Astrocyte of the cerebellum (primary cell): ENCODE measurements at regions not wholly inside any gene's neighbourhood (a gene's known extent, or its start where the extent isn't known, plus 50 kb on each side); places are given as distances from the start of the nearest gene placed in this dataset.
"Not testable (repeated sequence)": the region's sequence is repeated elsewhere in the genome, so short reads cannot be mapped to it uniquely, and the experiment has no call there.

Source experiments
- DNase-seq: peaks from one replicate; pipeline ENCODE4 v3.0.0-alpha.2; 2011; ENCODE audit warnings: low read depth
- H3K4me3 ChIP-seq: 2 replicates; pipeline ENCODE4 v1.5.1; 2011; ENCODE audit warnings: mild to moderate bottlenecking, low read depth, low read length, moderate library complexity
- in situ Hi-C: cut with HindIII; loops from 2 replicates; pipeline ENCODE4 v1.10.0; 2017; ENCODE audit warnings: low sequenced_read_pairs
- TF ChIP-seq, protein P1 (sequence below): IDR thresholded peaks from 2 replicates; pipeline ENCODE4 v1.5.1; 2012; ENCODE audit warnings: low read length, low read depth, moderate library complexity, mild to moderate bottlenecking; ENCODE audit errors: missing control alignments

DNA sequence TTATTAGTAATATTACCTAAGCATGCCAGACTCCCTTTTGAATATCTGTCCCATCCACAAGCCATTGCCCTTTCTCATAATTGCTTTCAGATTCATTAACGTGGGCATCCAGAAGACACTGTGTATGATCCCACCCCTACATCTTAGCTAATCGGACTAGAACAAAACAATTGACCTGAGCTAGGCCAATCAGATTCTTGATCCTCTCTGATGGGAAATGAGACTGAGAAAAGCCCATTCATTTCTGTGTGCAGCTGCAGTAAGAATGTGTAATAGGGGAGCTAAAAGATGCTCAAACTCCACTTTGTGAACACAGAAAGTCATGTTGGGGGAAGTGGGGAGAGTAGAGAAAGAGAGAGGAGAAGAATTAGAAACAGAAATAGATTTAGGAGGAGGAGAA, 281.7 kb upstream of the G2E3 start:
- no peak for DNase-seq
- TF ChIP-seq, protein P1, sequence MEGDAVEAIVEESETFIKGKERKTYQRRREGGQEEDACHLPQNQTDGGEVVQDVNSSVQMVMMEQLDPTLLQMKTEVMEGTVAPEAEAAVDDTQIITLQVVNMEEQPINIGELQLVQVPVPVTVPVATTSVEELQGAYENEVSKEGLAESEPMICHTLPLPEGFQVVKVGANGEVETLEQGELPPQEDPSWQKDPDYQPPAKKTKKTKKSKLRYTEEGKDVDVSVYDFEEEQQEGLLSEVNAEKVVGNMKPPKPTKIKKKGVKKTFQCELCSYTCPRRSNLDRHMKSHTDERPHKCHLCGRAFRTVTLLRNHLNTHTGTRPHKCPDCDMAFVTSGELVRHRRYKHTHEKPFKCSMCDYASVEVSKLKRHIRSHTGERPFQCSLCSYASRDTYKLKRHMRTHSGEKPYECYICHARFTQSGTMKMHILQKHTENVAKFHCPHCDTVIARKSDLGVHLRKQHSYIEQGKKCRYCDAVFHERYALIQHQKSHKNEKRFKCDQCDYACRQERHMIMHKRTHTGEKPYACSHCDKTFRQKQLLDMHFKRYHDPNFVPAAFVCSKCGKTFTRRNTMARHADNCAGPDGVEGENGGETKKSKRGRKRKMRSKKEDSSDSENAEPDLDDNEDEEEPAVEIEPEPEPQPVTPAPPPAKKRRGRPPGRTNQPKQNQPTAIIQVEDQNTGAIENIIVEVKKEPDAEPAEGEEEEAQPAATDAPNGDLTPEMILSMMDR: no peak
- in situ Hi-C loops: no loop called here
- H3K4me3 ChIP-seq: no peak overlapping the region

DNA sequence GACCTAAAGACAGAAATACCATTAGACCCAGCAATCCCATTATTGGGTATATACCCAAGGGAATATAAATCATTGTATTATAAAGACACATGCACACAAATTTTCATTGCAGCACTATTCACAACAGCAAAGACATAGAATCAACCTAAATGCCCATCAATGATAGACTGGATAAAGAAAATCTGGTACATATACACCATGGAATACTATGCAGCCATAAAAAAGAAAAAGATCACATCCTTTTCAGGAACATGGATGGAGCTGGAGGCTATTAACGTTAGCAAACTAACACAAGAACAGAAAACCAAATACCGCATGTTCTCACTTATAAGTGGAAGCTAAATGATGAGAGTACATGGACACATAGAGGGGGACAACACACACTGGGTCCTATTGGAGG, 280.1 kb upstream of the G2E3 start:
- H3K4me3 ChIP-seq, DNase-seq, in situ Hi-C loops: not testable (repeated sequence)

DNA sequence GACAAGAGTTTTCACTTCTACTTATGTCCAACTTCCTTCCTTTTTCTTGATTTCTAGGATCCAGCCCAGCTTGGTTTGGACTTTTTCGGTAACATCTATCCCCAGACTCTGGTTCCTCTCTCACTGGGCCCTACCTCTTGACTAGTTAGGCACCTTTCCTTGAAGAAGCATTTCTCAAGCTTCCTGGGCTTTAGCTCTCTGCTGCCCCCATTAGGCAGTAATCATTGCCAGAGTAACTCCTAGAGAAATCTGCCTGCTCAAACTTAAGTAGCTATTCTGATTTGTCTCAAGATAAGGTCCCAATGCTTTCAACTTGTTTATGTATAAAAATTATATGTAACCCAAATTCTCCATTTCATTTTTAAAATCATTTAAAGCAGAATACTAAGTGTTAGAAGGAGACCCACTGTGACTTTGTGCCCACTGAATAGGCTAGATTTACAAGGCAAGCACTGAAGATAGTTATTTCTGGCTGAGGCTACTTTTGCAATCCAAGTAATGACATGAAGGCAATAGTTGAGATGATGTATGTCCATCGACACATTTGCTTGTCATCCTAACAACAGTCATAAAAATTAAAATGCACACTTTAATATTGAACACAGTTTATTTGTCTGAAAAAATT, 275.0 kb upstream of the G2E3 start:
- in situ Hi-C loops: no loop called here
- no peak overlapping the region for H3K4me3 ChIP-seq
- TF ChIP-seq, protein P1: peak; percentile 89
- peak; percentile 20 for DNase-seq

DNA sequence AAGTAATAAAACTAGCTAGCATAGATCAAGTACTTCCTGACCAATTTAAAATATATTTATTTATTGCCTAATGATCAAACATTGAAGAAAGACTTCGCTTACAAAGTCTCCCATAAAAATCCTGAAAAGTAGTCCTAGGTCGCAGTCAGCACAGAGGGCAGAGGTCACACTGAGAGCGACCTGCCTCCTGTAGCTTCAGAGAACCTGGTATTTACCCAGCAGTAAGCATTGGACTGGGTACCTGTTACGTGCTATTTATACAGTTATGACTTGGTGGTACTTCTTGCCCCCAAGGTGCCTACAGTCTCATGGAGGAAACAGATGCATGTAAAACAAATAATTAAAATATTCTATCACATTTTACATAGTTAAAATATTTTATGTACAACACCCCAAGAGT, 274.1 kb upstream of the G2E3 start:
- TF ChIP-seq, protein P1: no peak
- DNase-seq: no peak
- in situ Hi-C loops: no loop called here
- H3K4me3 ChIP-seq: no peak overlapping the region

DNA sequence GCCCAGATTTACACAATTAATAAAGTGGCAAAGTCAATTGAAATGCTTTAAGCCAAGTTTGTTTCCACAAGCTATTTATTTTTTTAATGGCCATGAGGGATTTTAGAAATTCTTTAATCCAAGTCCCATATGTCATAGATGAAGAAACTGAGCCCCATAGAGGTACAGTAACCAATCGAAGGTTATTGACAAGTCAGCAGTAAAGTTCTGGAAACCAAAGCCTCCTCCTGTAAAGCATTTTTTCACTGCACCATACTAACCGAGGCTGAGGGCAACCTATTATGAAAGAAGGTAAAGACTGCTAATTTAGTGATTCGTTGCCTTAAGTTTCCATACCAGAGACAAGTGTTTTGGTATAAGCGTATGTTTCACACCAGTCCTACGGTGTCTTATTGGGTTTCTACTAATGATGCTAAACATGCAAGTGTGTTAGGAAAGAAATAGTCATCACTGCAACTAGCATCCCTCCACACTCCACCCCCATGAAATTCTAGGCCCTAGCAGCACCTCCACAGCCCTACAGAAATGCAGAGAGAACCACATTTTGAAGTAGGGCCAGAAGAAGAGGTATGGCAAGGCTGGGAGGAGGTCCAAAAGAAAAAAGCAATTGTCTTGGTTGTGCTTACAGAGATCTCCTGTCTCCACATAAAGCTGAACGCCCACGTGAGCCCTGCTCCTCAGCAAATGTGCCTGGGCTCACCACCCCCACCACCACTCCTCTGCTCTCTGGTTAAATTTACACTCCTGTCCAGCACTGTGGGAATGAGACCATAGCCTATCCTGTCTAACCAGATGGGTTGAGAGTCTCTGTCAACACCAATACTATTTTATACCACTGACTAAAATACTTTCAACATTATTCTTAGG, 271.1 kb upstream of the G2E3 start:
- TF ChIP-seq, protein P1: no peak
- no peak overlapping the region for H3K4me3 ChIP-seq
- DNase-seq: no peak
- in situ Hi-C loops: no loop called here

DNA sequence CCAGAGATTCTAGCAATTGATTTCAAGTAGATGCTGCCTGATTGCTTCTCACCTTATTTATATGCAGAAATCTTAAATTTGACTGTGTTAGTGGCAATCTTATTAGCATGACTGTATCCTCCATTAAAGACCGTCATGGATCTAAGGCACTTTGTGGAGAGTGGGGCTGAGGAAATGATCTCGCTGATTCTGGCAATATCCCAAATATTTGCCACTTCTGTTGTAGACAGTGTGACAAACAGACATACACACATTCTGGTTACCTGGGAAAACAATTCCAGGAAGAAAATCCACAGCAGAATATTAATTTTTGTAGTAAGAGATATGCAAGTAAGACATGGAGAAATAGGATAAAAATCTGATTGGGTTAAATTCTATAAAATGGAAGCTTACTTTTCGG, 269.0 kb upstream of the G2E3 start:
- TF ChIP-seq, protein P1: no peak
- in situ Hi-C loops: no loop called here
- no peak for DNase-seq
- no peak overlapping the region for H3K4me3 ChIP-seq

DNA sequence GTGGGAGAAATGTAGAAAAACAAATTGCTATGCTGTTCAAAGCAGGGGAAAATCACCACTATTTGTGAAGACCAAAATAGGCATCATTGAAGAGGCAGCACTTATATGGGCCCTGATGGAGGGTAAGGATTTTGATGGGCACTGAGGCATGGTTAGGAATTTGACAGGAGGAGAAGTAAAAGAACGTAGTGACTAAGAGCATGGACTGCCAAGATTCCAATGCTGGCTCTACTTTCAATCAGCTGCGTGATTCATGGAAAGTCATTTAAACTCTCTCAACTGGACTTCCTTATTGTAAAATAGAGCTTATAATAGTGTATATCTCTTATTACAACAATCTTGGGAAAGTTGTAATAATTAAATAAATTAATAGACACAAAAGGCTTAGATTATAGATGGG, 267.7 kb upstream of the G2E3 start:
- peak; percentile 60 for DNase-seq
- TF ChIP-seq, protein P1: no peak
- H3K4me3 ChIP-seq: no peak overlapping the region
- in situ Hi-C loops: no loop called here
